AG04449 (cell line): ENCODE measurements at regions not wholly inside any gene's neighbourhood (a gene's known extent, or its start where the extent isn't known, plus 50 kb on each side); places are given as distances from the start of the nearest gene placed in this dataset.

Experiments
- CTCF ChIA-PET: fragments of 350-600 bp; formaldehyde crosslinking; extraction: SDS; loops from one replicate; lab custom pipeline; 2021; ENCODE audit warnings: antibody characterized with exemption; lab: Yijun Ruan, JAX
- POLR2A ChIA-PET: fragments of 400-600, 350-600 bp; formaldehyde crosslinking; extraction: SDS; loops from one replicate; lab custom pipeline; 2020; ENCODE audit warnings: antibody characterized with exemption, inconsistent platforms; lab: Yijun Ruan, JAX
- DNase-seq: peaks from one replicate; pipeline ENCODE4 v3.0.0-alpha.2; 2010; ENCODE audit warnings: low read depth, low spot score
- H3K4me3 ChIP-seq: 2 replicates; pipeline ENCODE4 v1.5.1; 2011; ENCODE audit warnings: low read depth, mild to moderate bottlenecking, control low read depth, low read length
- CTCF ChIP-seq: IDR thresholded peaks from one replicate; pipeline ENCODE4 v1.5.1; 2011; ENCODE audit warnings: mild to moderate bottlenecking, moderate library complexity, low read length, control low read depth, inconsistent platforms; ENCODE audit not compliant: insufficient read depth; ENCODE audit errors: missing control alignments

DNA sequence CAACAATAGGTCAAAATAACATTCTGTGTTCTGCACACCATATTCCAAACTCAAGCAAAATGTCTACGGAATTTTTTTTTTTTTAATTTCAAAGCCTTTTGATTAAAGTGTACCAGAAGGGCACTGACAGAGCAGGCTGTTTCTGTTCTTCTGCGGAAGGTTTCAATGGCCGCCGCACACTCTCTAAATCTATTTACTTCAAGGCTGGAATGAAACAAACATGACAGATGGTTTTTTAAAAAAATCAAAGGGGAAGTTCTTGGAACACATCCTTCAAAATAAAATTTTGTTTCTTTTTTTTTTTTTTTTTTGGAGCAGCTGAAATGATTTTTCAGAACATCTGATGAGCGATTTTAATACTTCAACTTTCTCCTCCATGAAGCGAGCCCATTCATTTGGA is 259.1 kb downstream of the TXNL1 start:
- ChIA-PET CTCF (interaction anchor here (1.0 kb wide), 1 partner anchor 196 kb away, joined by 3 read pairs; no protein-coding TSS in a partner anchor), POLR2A (no interaction called here)
- peak overlapping the region; percentile 38 for H3K4me3 ChIP-seq
- no peak for DNase-seq
- TF ChIP-seq CTCF = no peak

GRCh38 chr18:56377231-56377630 is 261.2 kb downstream of the TXNL1 start:
- DNase-seq = no peak
- peak overlapping the region; percentile 16 for H3K4me3 ChIP-seq
- ChIA-PET CTCF (interaction anchor here (1.4 kb wide), 1 partner anchor 199 kb away, joined by 5 read pairs; no protein-coding TSS in a partner anchor), POLR2A (no interaction called here)
- no peak for TF ChIP-seq CTCF

- no peak overlapping the region for H3K4me3 ChIP-seq
- no peak for DNase-seq
- TF ChIP-seq CTCF = no peak
- POLR2A ChIA-PET = no interaction called here
- CTCF ChIA-PET = no interaction called here
These were observed 264.3 kb downstream of the TXNL1 start for GRCh38 chr18:56374007-56374655.

GRCh38 chr18:56373601-56374000 is 264.8 kb downstream of the TXNL1 start:
- no peak for TF ChIP-seq CTCF
- POLR2A ChIA-PET = no interaction called here
- no peak for DNase-seq
- no peak overlapping the region for H3K4me3 ChIP-seq
- CTCF ChIA-PET = no interaction called here

DNA sequence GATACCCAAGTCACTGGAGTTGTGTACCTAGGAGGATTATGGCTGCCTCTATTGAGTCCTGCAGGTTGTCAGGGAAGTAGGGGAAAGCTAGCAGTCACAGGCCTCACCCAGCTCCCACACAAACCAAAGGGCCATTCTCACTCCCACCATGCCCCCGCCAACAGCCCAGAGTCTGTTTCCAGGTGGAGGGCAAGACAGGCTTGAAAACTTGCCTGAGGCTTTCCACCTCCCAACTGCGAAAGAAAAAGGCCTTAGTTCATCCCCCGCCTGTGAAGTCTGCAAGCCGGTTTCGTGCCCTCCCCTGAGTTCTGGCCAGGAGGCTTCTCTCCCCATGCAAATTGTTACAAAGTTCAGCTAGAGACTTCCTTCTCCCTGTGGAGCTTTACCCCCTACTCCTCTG is 270.3 kb downstream of the TXNL1 start:
- TF ChIP-seq CTCF = no peak
- DNase-seq = no peak
- no peak overlapping the region for H3K4me3 ChIP-seq
- CTCF ChIA-PET = interaction anchor here (1.3 kb wide), 1 partner anchor 199 kb away, joined by 3 read pairs; no protein-coding TSS in a partner anchor
- POLR2A ChIA-PET = no interaction called here

DNA sequence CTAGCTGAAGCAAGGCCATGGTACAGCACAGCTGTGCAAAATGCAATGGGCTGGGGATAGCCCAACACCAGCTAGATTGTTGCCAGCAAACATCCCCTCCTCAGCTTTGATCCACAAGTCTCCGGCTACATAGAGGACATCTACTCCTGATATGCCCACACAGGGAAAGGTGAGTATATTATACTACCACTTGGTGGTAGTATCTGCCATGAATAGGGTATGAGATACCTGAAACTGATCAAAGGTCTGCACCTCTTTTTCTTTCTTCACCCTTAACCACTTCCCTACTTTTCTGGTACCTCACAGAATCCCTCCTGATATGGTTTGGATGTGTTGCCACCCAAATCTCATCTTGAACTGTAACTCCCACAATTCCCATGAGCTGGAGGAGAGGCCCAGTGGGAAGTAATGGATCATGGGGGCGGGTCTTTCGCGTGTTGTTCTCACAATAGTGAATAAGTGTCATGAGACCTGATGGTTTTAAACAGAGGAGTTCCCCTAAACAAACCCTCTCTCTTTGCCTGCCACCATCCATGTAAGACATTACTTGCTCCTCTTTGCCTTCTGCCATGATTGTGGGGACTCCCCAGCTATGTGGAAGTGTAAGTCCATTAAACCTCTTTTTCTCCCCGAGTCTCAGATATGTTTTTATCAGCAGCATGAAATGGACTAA is 279.6 kb downstream of the TXNL1 start:
- H3K4me3 ChIP-seq = no peak overlapping the region
- TF ChIP-seq CTCF = no peak
- DNase-seq = no peak
- ChIA-PET POLR2A (no interaction called here), CTCF (interaction anchor here (0.9 to 2.9 kb wide), 5 partner anchors 11 to 1015 kb away, joined by 3 to 18 read pairs (median 4); no protein-coding TSS in a partner anchor)
